Fibroblast of pulmonary artery (primary cell): ENCODE measurements at regions not wholly inside any gene's neighbourhood (a gene's known extent, or its start where the extent isn't known, plus 50 kb on each side); places are given as distances from the start of the nearest gene placed in this dataset.

Experiments used
- DNase-seq: peaks from one replicate; pipeline ENCODE4 v3.0.0-alpha.2; 2010; ENCODE audit warnings: low read depth
- H3K4me3 ChIP-seq: replicated peaks from 2 replicates; pipeline ENCODE4 v1.5.1; 2011; ENCODE audit warnings: low read depth, mild to moderate bottlenecking, control low read depth, low read length, moderate library complexity
- TF ChIP-seq, protein P1 (sequence below): IDR thresholded peaks from 2 replicates; pipeline ENCODE4 v1.5.1; 2011; ENCODE audit warnings: mild to moderate bottlenecking, control low read depth, low read length, inconsistent platforms; ENCODE audit errors: missing control alignments

GRCh38 chr1:70902211-70902610 lies 145.4 kb downstream of the PTGER3 start:
- TF ChIP-seq, protein P1, sequence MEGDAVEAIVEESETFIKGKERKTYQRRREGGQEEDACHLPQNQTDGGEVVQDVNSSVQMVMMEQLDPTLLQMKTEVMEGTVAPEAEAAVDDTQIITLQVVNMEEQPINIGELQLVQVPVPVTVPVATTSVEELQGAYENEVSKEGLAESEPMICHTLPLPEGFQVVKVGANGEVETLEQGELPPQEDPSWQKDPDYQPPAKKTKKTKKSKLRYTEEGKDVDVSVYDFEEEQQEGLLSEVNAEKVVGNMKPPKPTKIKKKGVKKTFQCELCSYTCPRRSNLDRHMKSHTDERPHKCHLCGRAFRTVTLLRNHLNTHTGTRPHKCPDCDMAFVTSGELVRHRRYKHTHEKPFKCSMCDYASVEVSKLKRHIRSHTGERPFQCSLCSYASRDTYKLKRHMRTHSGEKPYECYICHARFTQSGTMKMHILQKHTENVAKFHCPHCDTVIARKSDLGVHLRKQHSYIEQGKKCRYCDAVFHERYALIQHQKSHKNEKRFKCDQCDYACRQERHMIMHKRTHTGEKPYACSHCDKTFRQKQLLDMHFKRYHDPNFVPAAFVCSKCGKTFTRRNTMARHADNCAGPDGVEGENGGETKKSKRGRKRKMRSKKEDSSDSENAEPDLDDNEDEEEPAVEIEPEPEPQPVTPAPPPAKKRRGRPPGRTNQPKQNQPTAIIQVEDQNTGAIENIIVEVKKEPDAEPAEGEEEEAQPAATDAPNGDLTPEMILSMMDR, result no peak
- H3K4me3 ChIP-seq, result no peak overlapping the region
- DNase-seq, result no peak

GRCh38 chr1:70906800-70907199 lies 140.8 kb downstream of the PTGER3 start:
- H3K4me3 ChIP-seq, result no peak overlapping the region
- DNase-seq, result no peak
- TF ChIP-seq, protein P1, result no peak

DNA sequence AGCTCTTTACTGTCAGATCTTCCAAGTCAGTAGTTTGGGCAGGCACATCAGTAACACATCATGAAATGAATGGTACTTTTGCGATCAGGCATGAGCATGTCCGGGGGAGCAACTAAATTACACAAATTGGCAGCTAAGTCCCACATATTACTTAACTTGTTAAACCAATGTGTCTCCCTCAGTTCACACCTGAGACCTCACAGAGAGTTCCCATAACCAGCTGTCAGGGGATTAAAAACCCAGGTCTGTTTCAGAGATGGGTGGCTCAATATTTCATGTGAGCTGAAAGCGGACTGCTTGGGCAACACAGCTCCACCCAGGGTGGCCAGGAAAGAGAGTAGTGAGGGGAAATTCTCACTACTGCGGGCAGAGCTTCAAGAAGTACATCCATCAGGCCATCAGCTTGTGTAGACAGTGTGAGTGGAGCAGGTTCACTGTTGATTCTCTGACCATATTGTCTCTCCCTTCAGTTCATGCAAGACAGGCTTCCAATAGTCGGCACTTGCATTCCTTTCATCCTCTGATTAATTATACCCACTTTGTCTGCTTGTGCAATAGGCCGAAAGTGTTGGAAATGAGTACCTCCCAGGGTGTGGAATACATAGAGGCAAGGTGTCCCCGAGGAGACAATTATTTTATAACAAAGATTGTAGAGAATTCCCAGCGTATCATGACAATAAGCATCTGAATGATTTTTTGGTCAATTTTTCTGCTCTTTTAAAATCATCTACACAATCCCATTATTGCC lies 139.9 kb downstream of the PTGER3 start:
- H3K4me3 ChIP-seq, result no peak overlapping the region
- no peak for DNase-seq
- TF ChIP-seq, protein P1, result no peak

GRCh38 chr1:70909262-70909822 lies 138.3 kb downstream of the PTGER3 start:
- DNase-seq, result no peak
- TF ChIP-seq, protein P1, result no peak
- H3K4me3 ChIP-seq, result no peak overlapping the region

GRCh38 chr1:70910013-70910412 lies 137.6 kb downstream of the PTGER3 start:
- DNase-seq, result no peak
- TF ChIP-seq, protein P1, result no peak
- H3K4me3 ChIP-seq, result no peak overlapping the region

DNA sequence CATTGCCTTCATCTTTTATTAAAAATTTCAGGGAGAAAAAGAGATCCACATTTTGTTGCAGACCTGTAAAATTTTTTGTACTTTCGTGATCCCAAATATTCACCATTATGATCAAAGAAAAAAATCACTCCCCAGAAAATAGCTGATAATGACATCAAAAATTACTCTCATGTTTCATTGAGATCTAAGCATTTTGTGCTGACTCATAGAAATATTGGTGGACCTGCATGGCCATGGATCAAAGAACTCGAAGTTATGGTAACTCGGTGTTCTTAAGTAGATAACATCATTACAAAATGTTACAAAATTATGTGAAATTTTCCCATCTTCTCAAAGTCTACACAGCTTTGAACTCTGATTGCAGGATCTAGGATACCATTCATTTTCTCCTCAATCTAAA lies 135.8 kb downstream of the PTGER3 start:
- TF ChIP-seq, protein P1, result no peak
- DNase-seq, result no peak
- no peak overlapping the region for H3K4me3 ChIP-seq

DNA sequence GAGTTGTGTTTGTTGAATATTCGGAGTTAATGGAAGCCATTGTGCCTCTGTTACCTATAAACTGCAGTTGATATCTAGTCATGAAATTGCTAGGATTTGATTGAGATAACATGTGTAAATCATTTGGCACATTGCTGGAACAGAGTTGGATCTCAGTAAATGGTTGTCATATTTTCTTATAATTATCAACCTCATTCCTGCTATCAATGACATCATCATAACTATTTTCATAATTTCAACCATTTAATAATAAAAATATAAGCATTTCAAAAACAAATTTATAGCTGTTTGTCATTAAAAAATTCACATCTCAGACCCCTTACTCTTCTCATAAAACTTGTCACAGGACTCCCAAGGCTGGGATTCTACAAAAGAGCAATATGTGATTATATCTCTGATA lies 133.4 kb downstream of the PTGER3 start:
- no peak for DNase-seq
- TF ChIP-seq, protein P1, result no peak
- H3K4me3 ChIP-seq, result no peak overlapping the region
